Sigmoid colon (tissue), 4 donors: ENCODE measurements at regions not wholly inside any gene's neighbourhood (a gene's known extent, or its start where the extent isn't known, plus 50 kb on each side); places are given as distances from the start of the nearest gene placed in this dataset.

ENCODE experiments used
- EP300 ChIP-seq, 4 donors: sonication (generic); formaldehyde crosslinking; IDR thresholded peaks; one replicate each; pipeline ENCODE4 v1.6.1; 2017; ENCODE audit warnings: antibody characterized with exemption in 4 of 4
- TF ChIP-seq, protein P1 (sequence below), 4 experiments: fragments of 450-650 bp in 3 of 4; fragments of 200-600 bp in 1 of 4; IDR thresholded peaks; one replicate each; pipeline ENCODE4 v1.5.1; 2016 to 2019; ENCODE audit warnings: antibody characterized with exemption in 4 of 4, mild to moderate bottlenecking in 3 of 4, moderate library complexity in 2 of 4

- TF ChIP-seq, protein P1, sequence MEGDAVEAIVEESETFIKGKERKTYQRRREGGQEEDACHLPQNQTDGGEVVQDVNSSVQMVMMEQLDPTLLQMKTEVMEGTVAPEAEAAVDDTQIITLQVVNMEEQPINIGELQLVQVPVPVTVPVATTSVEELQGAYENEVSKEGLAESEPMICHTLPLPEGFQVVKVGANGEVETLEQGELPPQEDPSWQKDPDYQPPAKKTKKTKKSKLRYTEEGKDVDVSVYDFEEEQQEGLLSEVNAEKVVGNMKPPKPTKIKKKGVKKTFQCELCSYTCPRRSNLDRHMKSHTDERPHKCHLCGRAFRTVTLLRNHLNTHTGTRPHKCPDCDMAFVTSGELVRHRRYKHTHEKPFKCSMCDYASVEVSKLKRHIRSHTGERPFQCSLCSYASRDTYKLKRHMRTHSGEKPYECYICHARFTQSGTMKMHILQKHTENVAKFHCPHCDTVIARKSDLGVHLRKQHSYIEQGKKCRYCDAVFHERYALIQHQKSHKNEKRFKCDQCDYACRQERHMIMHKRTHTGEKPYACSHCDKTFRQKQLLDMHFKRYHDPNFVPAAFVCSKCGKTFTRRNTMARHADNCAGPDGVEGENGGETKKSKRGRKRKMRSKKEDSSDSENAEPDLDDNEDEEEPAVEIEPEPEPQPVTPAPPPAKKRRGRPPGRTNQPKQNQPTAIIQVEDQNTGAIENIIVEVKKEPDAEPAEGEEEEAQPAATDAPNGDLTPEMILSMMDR (IDR thresholded peaks at IDR 0.05), result no peak
- no peak for TF ChIP-seq EP300 (IDR thresholded peaks at IDR 0.05)
Measured at GRCh38 chr3:137347817-137348368, 390.1 kb downstream of the IL20RB start.
